ENCODE measurements at regions not wholly inside any gene's neighbourhood (a gene's known extent, or its start where the extent isn't known, plus 50 kb on each side); places are given as distances from the start of the nearest gene placed in this dataset.

DNA sequence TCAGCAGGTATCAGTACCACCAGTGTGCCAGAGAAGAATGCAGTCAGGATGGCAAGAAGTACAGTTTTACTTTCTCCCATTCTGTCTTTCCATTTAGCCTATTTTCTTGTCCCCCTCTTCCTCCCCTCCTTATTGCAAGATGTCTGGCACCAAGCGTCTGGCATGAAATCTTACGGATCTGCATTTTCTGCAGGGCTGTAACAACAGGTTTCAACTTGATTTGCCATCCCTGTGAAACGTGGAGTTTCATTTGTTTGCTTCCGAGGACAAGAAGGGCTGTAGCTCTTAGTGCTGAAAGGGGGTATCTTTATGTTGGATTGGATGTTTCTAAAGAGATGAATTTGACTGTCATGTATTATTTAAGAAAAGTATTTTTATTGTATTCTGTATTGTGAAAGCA is 1110.6 kb downstream of the BCL11B start:
- no peaks in the 10 kb centered on the region for H3K36me3 ChIP-seq (ENCODE audit: control insufficient read depth in 2 of 2, extremely low read depth in 1 of 2, insufficient read depth in 2 of 2, low read length in 2 of 2)
- DNase-seq (ENCODE audit: low read depth, low spot score), result no peak
- no peaks in the 10 kb centered on the region for H3K27me3 ChIP-seq (ENCODE audit: control insufficient read depth in 2 of 2, insufficient read depth in 2 of 2, low read length in 2 of 2)
- H3K4me2 ChIP-seq (ENCODE audit: insufficient read depth, low read length), result no peak overlapping the region
- intact Hi-C loops (cut with micrococcal nuclease) (no loop called here), dilution Hi-C loops (cut with MboI; ENCODE audit: extremely low pct_ligation_motif_present, low sequenced_read_pairs) (no loop called here)
- no peak overlapping the region for H3K4me3 ChIP-seq (replicated peaks in 1 of 3; ENCODE audit: insufficient read depth in 1 of 3, low read depth in 1 of 3, low read length in 3 of 3)
- peaks cover 11% of the 10 kb centered on the region for H3K9me3 ChIP-seq (replicated peaks; ENCODE audit: control insufficient read depth, insufficient read depth, low read length)
- no peaks in the 10 kb centered on the region for H3K4me1 ChIP-seq (ENCODE audit: control insufficient read depth, extremely low read depth, insufficient read depth, low read length)
- no peak overlapping the region for H3K9ac ChIP-seq (replicated peaks; ENCODE audit: extremely low read depth, insufficient read depth, low read length)
- no TSS peak for BruUV-seq (replicated peaks)
- TF ChIP-seq JUN (IDR thresholded peaks at IDR 0.05; ENCODE audit: borderline replicate concordance, insufficient read depth, insufficient read length, low read depth), result no peak
- TF ChIP-seq, protein P1, sequence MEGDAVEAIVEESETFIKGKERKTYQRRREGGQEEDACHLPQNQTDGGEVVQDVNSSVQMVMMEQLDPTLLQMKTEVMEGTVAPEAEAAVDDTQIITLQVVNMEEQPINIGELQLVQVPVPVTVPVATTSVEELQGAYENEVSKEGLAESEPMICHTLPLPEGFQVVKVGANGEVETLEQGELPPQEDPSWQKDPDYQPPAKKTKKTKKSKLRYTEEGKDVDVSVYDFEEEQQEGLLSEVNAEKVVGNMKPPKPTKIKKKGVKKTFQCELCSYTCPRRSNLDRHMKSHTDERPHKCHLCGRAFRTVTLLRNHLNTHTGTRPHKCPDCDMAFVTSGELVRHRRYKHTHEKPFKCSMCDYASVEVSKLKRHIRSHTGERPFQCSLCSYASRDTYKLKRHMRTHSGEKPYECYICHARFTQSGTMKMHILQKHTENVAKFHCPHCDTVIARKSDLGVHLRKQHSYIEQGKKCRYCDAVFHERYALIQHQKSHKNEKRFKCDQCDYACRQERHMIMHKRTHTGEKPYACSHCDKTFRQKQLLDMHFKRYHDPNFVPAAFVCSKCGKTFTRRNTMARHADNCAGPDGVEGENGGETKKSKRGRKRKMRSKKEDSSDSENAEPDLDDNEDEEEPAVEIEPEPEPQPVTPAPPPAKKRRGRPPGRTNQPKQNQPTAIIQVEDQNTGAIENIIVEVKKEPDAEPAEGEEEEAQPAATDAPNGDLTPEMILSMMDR (IDR thresholded peaks at IDR 0.05; ENCODE audit: extremely low read depth in 1 of 2, insufficient read depth in 1 of 2, low read depth in 1 of 2, low read length in 2 of 2), result no peak
- no peak for TF ChIP-seq MYC (IDR thresholded peaks at IDR 0.05; ENCODE audit: low read depth, low read length)
- TF ChIP-seq GATA2 (IDR thresholded peaks at IDR 0.05; ENCODE audit: insufficient read depth, insufficient read length, low read depth, low read length), result no peak
- no peak for TF ChIP-seq POLR2AphosphoS5 (IDR thresholded peaks at IDR 0.05; ENCODE audit: insufficient read depth, low read depth, low read length)
- TF ChIP-seq MAX (IDR thresholded peaks at IDR 0.05; ENCODE audit: insufficient read depth, insufficient read length), result no peak
- no peak for TF ChIP-seq EZH2 (IDR thresholded peaks at IDR 0.05; ENCODE audit: borderline replicate concordance, low read depth, low read length, severe bottlenecking)
- no peak for TF ChIP-seq FOS (IDR thresholded peaks at IDR 0.05; ENCODE audit: borderline replicate concordance, insufficient read depth, low read length)
- TF ChIP-seq POLR2A (IDR thresholded peaks at IDR 0.05; ENCODE audit: low read depth, low read length), result no peak
- no peaks in the 10 kb centered on the region for H4K20me1 ChIP-seq (replicated peaks; ENCODE audit: control insufficient read depth, extremely low read depth, insufficient read depth, low read length)
- no peak overlapping the region for H2AFZ ChIP-seq (ENCODE audit: low read depth, low read length)
- H3K79me2 ChIP-seq (ENCODE audit: control insufficient read depth, insufficient read depth, low read length), result no peaks in the 10 kb centered on the region
- no peaks in the 10 kb centered on the region for H3K9me1 ChIP-seq (replicated peaks; ENCODE audit: control insufficient read depth, extremely low read depth, insufficient read depth, low read length)
- FAIRE-seq, result no peak
- H3K27ac ChIP-seq (ENCODE audit: insufficient read depth, low read depth, low read length), result no peak overlapping the region
- POLR2A ChIA-PET, result no interaction called here
- CTCF ChIA-PET, result no interaction called here
